NB4 (cell line): ENCODE measurements at regions not wholly inside any gene's neighbourhood (a gene's known extent, or its start where the extent isn't known, plus 50 kb on each side); places are given as distances from the start of the nearest gene placed in this dataset.

ENCODE experiments used
- MYC ChIP-seq: IDR thresholded peaks from 2 replicates; pipeline ENCODE4 v1.6.1; 2011; ENCODE audit warnings: low read depth, low read length
- POLR2A ChIP-seq: IDR thresholded peaks from 2 replicates; pipeline ENCODE4 v1.6.1; 2011; ENCODE audit warnings: mild to moderate bottlenecking; ENCODE audit not compliant: insufficient read length; ENCODE audit errors: extremely low read depth
- TF ChIP-seq, protein P1 (sequence below): IDR thresholded peaks from one replicate; pipeline ENCODE4 v1.5.1; 2012; ENCODE audit warnings: low read depth, low read length
- TF ChIP-seq, protein P2 (sequence below): IDR thresholded peaks from 2 replicates; pipeline ENCODE4 v1.6.1; 2011; ENCODE audit warnings: low read depth, low read length

DNA sequence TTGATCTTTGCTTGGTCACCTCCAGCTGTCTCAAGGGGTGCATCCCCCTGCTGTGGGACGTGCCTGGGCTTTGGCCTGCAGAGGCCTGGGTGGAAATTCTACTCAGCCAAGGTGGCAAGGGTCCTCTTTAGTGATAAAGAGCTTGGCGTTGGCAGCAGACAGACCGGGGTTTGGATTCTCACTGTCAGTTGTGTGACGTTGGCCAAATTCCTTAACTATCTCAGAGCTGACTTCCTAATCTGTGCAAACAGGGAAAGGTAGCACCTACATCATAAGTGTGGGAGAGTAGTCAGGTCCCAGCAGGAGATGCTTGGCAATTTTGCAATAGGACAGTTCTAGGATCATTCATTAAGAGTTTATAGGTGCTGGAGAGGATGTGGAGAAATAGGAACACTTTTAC, 154.3 kb upstream of the GSC start:
- TF ChIP-seq, protein P1, sequence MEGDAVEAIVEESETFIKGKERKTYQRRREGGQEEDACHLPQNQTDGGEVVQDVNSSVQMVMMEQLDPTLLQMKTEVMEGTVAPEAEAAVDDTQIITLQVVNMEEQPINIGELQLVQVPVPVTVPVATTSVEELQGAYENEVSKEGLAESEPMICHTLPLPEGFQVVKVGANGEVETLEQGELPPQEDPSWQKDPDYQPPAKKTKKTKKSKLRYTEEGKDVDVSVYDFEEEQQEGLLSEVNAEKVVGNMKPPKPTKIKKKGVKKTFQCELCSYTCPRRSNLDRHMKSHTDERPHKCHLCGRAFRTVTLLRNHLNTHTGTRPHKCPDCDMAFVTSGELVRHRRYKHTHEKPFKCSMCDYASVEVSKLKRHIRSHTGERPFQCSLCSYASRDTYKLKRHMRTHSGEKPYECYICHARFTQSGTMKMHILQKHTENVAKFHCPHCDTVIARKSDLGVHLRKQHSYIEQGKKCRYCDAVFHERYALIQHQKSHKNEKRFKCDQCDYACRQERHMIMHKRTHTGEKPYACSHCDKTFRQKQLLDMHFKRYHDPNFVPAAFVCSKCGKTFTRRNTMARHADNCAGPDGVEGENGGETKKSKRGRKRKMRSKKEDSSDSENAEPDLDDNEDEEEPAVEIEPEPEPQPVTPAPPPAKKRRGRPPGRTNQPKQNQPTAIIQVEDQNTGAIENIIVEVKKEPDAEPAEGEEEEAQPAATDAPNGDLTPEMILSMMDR, result no peak
- TF ChIP-seq POLR2A (no peak), MYC (no peak)
- TF ChIP-seq, protein P2, sequence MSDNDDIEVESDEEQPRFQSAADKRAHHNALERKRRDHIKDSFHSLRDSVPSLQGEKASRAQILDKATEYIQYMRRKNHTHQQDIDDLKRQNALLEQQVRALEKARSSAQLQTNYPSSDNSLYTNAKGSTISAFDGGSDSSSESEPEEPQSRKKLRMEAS, result no peak
